Chondrocyte (in vitro differentiated cells): ENCODE measurements at regions not wholly inside any gene's neighbourhood (a gene's known extent, or its start where the extent isn't known, plus 50 kb on each side); places are given as distances from the start of the nearest gene placed in this dataset.

Experiments
- DNase-seq: peaks from one replicate; pipeline ENCODE4 v3.0.0; 2021; ENCODE audit warnings: mixed read lengths, low spot score
- H3K27ac Mint-ChIP-seq: one replicate; pipeline ENCODE4 v1.8.0; 2021; ENCODE audit warnings: mild to moderate bottlenecking, moderate library complexity, mixed read lengths; ENCODE audit not compliant: unreplicated experiment
- H3K27me3 Mint-ChIP-seq: 2 replicates; pipeline ENCODE4 v1.8.0; 2021; ENCODE audit warnings: low read depth, mixed read lengths
- H3K36me3 Mint-ChIP-seq: 2 replicates; pipeline ENCODE4 v1.8.0; 2021; ENCODE audit warnings: low read depth, mixed read lengths
- H3K4me1 Mint-ChIP-seq: 2 replicates; pipeline ENCODE4 v1.8.0; 2021; ENCODE audit warnings: low read depth, mild to moderate bottlenecking, mixed read lengths
- H3K4me3 Mint-ChIP-seq: one replicate; pipeline ENCODE4 v1.8.0; 2021; ENCODE audit warnings: mild to moderate bottlenecking, moderate library complexity, mixed read lengths; ENCODE audit not compliant: unreplicated experiment
- H3K9me3 Mint-ChIP-seq: 2 replicates; pipeline ENCODE4 v1.8.0; 2021; ENCODE audit warnings: low read depth, mixed read lengths
- CTCF ChIP-seq: fragments of 200-600 bp; sonication (generic); IDR thresholded peaks from 2 replicates; pipeline ENCODE4 v1.5.0; 2021; ENCODE audit warnings: antibody characterized with exemption, mild to moderate bottlenecking, moderate library complexity

DNA sequence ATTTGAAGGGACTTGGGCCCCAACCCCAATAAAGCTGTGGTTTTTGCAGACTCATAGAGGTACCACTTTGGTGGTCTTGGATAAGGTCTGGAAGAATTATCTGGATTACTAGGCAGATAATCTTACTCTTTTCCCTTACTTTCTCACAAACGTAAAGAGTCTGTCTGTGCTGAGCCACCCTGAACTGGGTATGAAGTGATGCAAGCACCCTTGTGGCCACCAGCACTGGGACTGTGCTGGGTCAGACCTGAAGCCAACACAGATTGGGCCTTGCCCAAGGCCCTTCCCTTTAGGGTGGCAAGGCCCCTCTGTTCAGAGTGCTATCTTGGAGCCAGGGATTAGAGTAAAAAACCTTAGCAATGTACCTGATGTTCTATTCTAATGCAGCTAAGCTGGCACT is 827.0 kb upstream of the RAB6C start:
- Mint-ChIP-seq H3K4me3 (no peak overlapping the region), H3K36me3 (peaks cover 3% of the 10 kb centered on the region), H3K27ac (no peak overlapping the region), H3K4me1 (no peaks in the 10 kb centered on the region), H3K27me3 (peaks cover 2% of the 10 kb centered on the region), H3K9me3 (peaks cover 20% of the 10 kb centered on the region)
- no peak for TF ChIP-seq CTCF
- DNase-seq = no peak

DNA sequence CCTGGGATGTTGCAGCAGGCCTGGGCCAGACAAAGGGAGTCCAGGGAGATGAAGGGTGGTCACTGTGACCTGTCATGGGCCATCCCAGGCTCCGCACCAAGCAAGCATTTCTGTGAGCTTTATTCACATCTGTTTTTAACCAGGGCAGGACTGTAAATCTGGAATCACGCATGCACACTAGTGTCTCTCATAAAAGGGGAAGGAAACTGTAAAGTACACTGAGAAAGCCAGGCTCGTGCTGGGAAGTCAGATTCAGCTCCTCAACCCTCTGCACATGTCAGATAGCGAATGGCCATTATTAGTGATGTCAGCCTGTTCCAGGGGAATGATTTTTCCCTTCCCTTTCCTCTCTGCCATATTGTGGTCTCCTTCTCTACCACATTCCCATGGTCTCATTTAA is 818.6 kb upstream of the RAB6C start:
- DNase-seq = no peak
- H3K4me1 Mint-ChIP-seq = peaks cover 6% of the 10 kb centered on the region
- H3K27ac Mint-ChIP-seq = no peak overlapping the region
- H3K9me3 Mint-ChIP-seq = no peaks in the 10 kb centered on the region
- H3K27me3 Mint-ChIP-seq = peaks cover 32% of the 10 kb centered on the region
- TF ChIP-seq CTCF = no peak
- H3K36me3 Mint-ChIP-seq = no peaks in the 10 kb centered on the region
- no peak overlapping the region for H3K4me3 Mint-ChIP-seq

- H3K27me3 Mint-ChIP-seq = peaks cover 35% of the 10 kb centered on the region
- H3K36me3 Mint-ChIP-seq = no peaks in the 10 kb centered on the region
- peak; percentile 54 for DNase-seq
- no peak for TF ChIP-seq CTCF
- H3K9me3 Mint-ChIP-seq = no peaks in the 10 kb centered on the region
- no peak overlapping the region for H3K4me3 Mint-ChIP-seq
- no peak overlapping the region for H3K27ac Mint-ChIP-seq
- peaks cover 6% of the 10 kb centered on the region for H3K4me1 Mint-ChIP-seq
Measured at GRCh38 chr2:129164220-129164949, 815.1 kb upstream of the RAB6C start.

DNA sequence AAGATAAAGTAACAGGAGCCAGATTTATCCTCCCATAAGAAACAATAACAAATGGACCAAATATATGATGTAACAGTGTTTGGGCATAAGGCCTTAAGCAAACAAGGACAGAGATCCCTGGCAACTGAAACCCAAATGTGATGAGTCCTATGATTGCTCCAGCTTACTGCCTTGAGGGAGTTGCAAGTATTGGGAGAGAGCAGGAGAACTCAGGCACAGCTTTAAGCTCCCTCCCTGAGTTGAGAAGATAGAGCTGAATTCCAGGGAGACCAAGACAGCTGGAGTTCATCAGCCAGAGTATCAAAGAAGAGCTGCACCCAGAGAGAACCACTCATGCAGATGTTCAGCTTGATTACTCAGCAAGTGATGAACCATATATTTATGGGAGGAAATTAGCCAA is 814.5 kb upstream of the RAB6C start:
- Mint-ChIP-seq H3K36me3 (no peaks in the 10 kb centered on the region), H3K27me3 (peaks cover 31% of the 10 kb centered on the region), H3K9me3 (no peaks in the 10 kb centered on the region), H3K4me1 (peaks cover 6% of the 10 kb centered on the region), H3K4me3 (no peak overlapping the region), H3K27ac (no peak overlapping the region)
- no peak for DNase-seq
- no peak for TF ChIP-seq CTCF

DNA sequence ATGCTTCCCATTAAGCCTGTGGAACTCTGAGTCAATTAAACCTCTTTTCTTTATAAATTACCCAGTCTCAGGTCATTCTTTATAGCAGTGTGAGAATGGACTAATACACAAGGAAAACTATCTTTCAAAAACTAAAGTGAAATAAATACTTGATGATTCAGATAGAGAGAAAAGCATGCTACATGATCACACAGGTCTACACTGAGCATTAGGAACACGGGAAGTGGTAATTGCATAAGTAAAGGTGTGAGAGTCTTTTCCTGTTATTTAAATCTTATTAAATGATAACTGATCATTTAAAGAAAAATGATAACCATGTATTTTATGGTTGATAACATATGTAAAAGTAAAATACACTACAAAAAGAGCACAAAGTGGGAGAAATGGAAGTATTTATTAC is 812.0 kb upstream of the RAB6C start:
- TF ChIP-seq CTCF = no peak

More for the DNA sequence above, 812.0 kb upstream of the RAB6C start:
- Mint-ChIP-seq H3K4me1 (peaks cover 6% of the 10 kb centered on the region), H3K27me3 (peaks cover 18% of the 10 kb centered on the region), H3K9me3 (no peaks in the 10 kb centered on the region), H3K4me3 (no peak overlapping the region), H3K27ac (no peak overlapping the region), H3K36me3 (no peaks in the 10 kb centered on the region)
- DNase-seq = no peak
